ENCODE measurements at regions not wholly inside any gene's neighbourhood (a gene's known extent, or its start where the extent isn't known, plus 50 kb on each side); places are given as distances from the start of the nearest gene placed in this dataset.

GRCh38 chr9:3049636-3050035 is 205.7 kb upstream of the PUM3 start:
- no peak for DNase-seq

GRCh38 chr9:3047912-3048311 is 204.0 kb upstream of the PUM3 start:
- DNase-seq = no peak

- no peak for DNase-seq
These were observed 201.3 kb upstream of the PUM3 start for GRCh38 chr9:3045153-3045552.

- DNase-seq = no peak
These were observed 199.5 kb upstream of the PUM3 start for GRCh38 chr9:3043369-3043768.

GRCh38 chr9:3040761-3041160 is 196.9 kb upstream of the PUM3 start:
- no peak for DNase-seq

GRCh38 chr9:3036333-3036700 is 192.4 kb upstream of the PUM3 start:
- DNase-seq = no peak

- DNase-seq = no peak
These were observed 191.9 kb upstream of the PUM3 start for GRCh38 chr9:3035579-3036332.

- DNase-seq = no peak
These were observed 189.0 kb upstream of the PUM3 start for GRCh38 chr9:3032898-3033297.

GRCh38 chr9:3028535-3028934 is 184.6 kb upstream of the PUM3 start:
- DNase-seq = no peak

GRCh38 chr9:3027210-3027609 is 183.3 kb upstream of the PUM3 start:
- DNase-seq = peak in 1 of 2 experiments; percentile 33

GRCh38 chr9:3023449-3023848 is 179.6 kb upstream of the PUM3 start:
- DNase-seq = no peak

- DNase-seq = no peak
These were observed 174.9 kb upstream of the PUM3 start for GRCh38 chr9:3018691-3019230.

- DNase-seq = no peak
These were observed 174.2 kb upstream of the PUM3 start for GRCh38 chr9:3018071-3018470.

- DNase-seq = no peak
These were observed 170.3 kb upstream of the PUM3 start for GRCh38 chr9:3014178-3014577.

- no peak for DNase-seq
These were observed 168.9 kb upstream of the PUM3 start for GRCh38 chr9:3012842-3013241.

GRCh38 chr9:3012245-3012644 is 168.3 kb upstream of the PUM3 start:
- DNase-seq = no peak

- DNase-seq = no peak
These were observed 164.2 kb upstream of the PUM3 start for GRCh38 chr9:3008091-3008490.

GRCh38 chr9:3007326-3007725 is 163.4 kb upstream of the PUM3 start:
- no peak for DNase-seq

- no peak for DNase-seq
These were observed 163.0 kb upstream of the PUM3 start for GRCh38 chr9:3006851-3007250.

- no peak for DNase-seq
These were observed 160.7 kb upstream of the PUM3 start for GRCh38 chr9:3004572-3004971.

- DNase-seq = no peak
These were observed 157.4 kb upstream of the PUM3 start for GRCh38 chr9:3001311-3001710.

GRCh38 chr9:2992427-2992826 is 148.5 kb upstream of the PUM3 start:
- no peak for DNase-seq

GRCh38 chr9:2991292-2991691 is 147.4 kb upstream of the PUM3 start:
- no peak for DNase-seq

- DNase-seq = no peak
These were observed 143.8 kb upstream of the PUM3 start for GRCh38 chr9:2987679-2988078.

GRCh38 chr9:2985343-2985742 is 141.4 kb upstream of the PUM3 start:
- no peak for DNase-seq

Measured in cerebellar nuclear complex (tissue), 1 donor.